H1 (cell line): ENCODE measurements at regions not wholly inside any gene's neighbourhood (a gene's known extent, or its start where the extent isn't known, plus 50 kb on each side); places are given as distances from the start of the nearest gene placed in this dataset.

Source experiments
- ASH2L ChIP-seq: fragments of 200-600, 300-600 bp; sonication (generic); IDR thresholded peaks from one replicate; pipeline ENCODE4 v1.7.1; 2017; ENCODE audit warnings: low read length
- GABPA ChIP-seq: IDR thresholded peaks from 2 replicates; pipeline ENCODE4 v1.6.1; 2011; ENCODE audit warnings: mild to moderate bottlenecking, low read length, moderate library complexity, borderline replicate concordance; ENCODE audit not compliant: insufficient read depth
- KDM4A ChIP-seq: IDR thresholded peaks from one replicate; pipeline ENCODE4 v1.7.1; 2012; ENCODE audit warnings: low read depth, mild to moderate bottlenecking, moderate library complexity, low read length, inconsistent platforms; ENCODE audit not compliant: severe bottlenecking
- NANOG ChIP-seq: IDR thresholded peaks from 2 replicates; pipeline ENCODE4 v1.6.1; 2011; ENCODE audit warnings: low read length, low read depth, mild to moderate bottlenecking, inconsistent platforms; ENCODE audit not compliant: insufficient read depth, poor library complexity, severe bottlenecking
- RNF2 ChIP-seq: fragments of 200-900, 300-1000 bp; sonication (generic); IDR thresholded peaks from 2 replicates; pipeline ENCODE4 v1.7.1; 2016; ENCODE audit warnings: borderline replicate concordance, low read depth, mild to moderate bottlenecking, antibody characterized with exemption, low read length; ENCODE audit not compliant: poor library complexity, severe bottlenecking; ENCODE audit errors: missing control alignments
- SUZ12 ChIP-seq: fragments of 200-600 bp; sonication (generic); IDR thresholded peaks from 2 replicates; pipeline ENCODE4 v1.6.1; 2012; ENCODE audit warnings: mild to moderate bottlenecking, inconsistent platforms, low read length, moderate library complexity, mixed read lengths
- TF ChIP-seq, protein P1 (sequence below): fragments of 300-600 bp; sonication (generic); IDR thresholded peaks from 2 replicates; pipeline ENCODE4 v1.7.1; 2012; ENCODE audit warnings: low read length, moderate library complexity, mild to moderate bottlenecking, inconsistent platforms; ENCODE audit not compliant: insufficient replicate concordance

GRCh38 chr6:44003345-44004061 lies 123.7 kb downstream of the MRPL14 start (continued):
- TF ChIP-seq, protein P1, sequence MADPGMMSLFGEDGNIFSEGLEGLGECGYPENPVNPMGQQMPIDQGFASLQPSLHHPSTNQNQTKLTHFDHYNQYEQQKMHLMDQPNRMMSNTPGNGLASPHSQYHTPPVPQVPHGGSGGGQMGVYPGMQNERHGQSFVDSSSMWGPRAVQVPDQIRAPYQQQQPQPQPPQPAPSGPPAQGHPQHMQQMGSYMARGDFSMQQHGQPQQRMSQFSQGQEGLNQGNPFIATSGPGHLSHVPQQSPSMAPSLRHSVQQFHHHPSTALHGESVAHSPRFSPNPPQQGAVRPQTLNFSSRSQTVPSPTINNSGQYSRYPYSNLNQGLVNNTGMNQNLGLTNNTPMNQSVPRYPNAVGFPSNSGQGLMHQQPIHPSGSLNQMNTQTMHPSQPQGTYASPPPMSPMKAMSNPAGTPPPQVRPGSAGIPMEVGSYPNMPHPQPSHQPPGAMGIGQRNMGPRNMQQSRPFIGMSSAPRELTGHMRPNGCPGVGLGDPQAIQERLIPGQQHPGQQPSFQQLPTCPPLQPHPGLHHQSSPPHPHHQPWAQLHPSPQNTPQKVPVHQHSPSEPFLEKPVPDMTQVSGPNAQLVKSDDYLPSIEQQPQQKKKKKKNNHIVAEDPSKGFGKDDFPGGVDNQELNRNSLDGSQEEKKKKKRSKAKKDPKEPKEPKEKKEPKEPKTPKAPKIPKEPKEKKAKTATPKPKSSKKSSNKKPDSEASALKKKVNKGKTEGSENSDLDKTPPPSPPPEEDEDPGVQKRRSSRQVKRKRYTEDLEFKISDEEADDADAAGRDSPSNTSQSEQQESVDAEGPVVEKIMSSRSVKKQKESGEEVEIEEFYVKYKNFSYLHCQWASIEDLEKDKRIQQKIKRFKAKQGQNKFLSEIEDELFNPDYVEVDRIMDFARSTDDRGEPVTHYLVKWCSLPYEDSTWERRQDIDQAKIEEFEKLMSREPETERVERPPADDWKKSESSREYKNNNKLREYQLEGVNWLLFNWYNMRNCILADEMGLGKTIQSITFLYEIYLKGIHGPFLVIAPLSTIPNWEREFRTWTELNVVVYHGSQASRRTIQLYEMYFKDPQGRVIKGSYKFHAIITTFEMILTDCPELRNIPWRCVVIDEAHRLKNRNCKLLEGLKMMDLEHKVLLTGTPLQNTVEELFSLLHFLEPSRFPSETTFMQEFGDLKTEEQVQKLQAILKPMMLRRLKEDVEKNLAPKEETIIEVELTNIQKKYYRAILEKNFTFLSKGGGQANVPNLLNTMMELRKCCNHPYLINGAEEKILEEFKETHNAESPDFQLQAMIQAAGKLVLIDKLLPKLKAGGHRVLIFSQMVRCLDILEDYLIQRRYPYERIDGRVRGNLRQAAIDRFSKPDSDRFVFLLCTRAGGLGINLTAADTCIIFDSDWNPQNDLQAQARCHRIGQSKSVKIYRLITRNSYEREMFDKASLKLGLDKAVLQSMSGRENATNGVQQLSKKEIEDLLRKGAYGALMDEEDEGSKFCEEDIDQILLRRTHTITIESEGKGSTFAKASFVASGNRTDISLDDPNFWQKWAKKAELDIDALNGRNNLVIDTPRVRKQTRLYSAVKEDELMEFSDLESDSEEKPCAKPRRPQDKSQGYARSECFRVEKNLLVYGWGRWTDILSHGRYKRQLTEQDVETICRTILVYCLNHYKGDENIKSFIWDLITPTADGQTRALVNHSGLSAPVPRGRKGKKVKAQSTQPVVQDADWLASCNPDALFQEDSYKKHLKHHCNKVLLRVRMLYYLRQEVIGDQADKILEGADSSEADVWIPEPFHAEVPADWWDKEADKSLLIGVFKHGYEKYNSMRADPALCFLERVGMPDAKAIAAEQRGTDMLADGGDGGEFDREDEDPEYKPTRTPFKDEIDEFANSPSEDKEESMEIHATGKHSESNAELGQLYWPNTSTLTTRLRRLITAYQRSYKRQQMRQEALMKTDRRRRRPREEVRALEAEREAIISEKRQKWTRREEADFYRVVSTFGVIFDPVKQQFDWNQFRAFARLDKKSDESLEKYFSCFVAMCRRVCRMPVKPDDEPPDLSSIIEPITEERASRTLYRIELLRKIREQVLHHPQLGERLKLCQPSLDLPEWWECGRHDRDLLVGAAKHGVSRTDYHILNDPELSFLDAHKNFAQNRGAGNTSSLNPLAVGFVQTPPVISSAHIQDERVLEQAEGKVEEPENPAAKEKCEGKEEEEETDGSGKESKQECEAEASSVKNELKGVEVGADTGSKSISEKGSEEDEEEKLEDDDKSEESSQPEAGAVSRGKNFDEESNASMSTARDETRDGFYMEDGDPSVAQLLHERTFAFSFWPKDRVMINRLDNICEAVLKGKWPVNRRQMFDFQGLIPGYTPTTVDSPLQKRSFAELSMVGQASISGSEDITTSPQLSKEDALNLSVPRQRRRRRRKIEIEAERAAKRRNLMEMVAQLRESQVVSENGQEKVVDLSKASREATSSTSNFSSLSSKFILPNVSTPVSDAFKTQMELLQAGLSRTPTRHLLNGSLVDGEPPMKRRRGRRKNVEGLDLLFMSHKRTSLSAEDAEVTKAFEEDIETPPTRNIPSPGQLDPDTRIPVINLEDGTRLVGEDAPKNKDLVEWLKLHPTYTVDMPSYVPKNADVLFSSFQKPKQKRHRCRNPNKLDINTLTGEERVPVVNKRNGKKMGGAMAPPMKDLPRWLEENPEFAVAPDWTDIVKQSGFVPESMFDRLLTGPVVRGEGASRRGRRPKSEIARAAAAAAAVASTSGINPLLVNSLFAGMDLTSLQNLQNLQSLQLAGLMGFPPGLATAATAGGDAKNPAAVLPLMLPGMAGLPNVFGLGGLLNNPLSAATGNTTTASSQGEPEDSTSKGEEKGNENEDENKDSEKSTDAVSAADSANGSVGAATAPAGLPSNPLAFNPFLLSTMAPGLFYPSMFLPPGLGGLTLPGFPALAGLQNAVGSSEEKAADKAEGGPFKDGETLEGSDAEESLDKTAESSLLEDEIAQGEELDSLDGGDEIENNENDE, result no peak
- TF ChIP-seq SUZ12 (no peak; the same call in 1 of the 2 replicates), KDM4A (no peak), NANOG (no peak), GABPA (no peak), ASH2L (no peak), RNF2 (no peak)
